ENCODE measurements at regions not wholly inside any gene's neighbourhood (a gene's known extent, or its start where the extent isn't known, plus 50 kb on each side); places are given as distances from the start of the nearest gene placed in this dataset.
A peak's percentile ranks its signal among the peaks of the same experiment; 100 is the strongest.
"Not testable (repeated sequence)": the region's sequence is repeated elsewhere in the genome, so short reads cannot be mapped to it uniquely, and the experiment has no call there.

- Histone ChIP-seq H3K27me3 (no peaks in the 10 kb centered on the region), H3K4me3 (no peak overlapping the region), H3K9me3 (no peaks in the 10 kb centered on the region), H3K27ac (no peak overlapping the region), H3K4me1 (ENCODE audit: insufficient read depth) (no peaks in the 10 kb centered on the region), H3K36me3 (no peaks in the 10 kb centered on the region)
- WGBS, 3 donors = 84 to 88% (median 88%) methylated on average over 9 of the region's 9 CpGs
- TF ChIP-seq CTCF (IDR thresholded peaks at IDR 0.05) (no peak), POLR2A (IDR thresholded peaks at IDR 0.05) (no peak), EP300 (IDR thresholded peaks at IDR 0.05) (no peak)
- DNase-seq = no peak
- intact Hi-C loops (cut with DNase I) = loop anchor here in 2 of 4 donors (5.0 to 10.0 kb wide), 3 partner anchors 237 to 877 kb away; no protein-coding TSS in a partner anchor
Measured at GRCh38 chr18:57887543-57888383, 84.6 kb upstream of the ATP8B1 start.

GRCh38 chr18:57885931-57886330 lies 82.8 kb upstream of the ATP8B1 start:
- H3K27ac ChIP-seq = no peak overlapping the region
- no peak for DNase-seq
- H3K4me3 ChIP-seq = no peak overlapping the region
- TF ChIP-seq EP300 (IDR thresholded peaks at IDR 0.05) (no peak), CTCF (IDR thresholded peaks at IDR 0.05) (no peak), POLR2A (IDR thresholded peaks at IDR 0.05) (no peak)
- H3K36me3 ChIP-seq = no peaks in the 10 kb centered on the region
- 42 to 71% (median 68%) methylated on average over 1 of the region's 1 CpG for WGBS, 3 donors
- H3K4me1 ChIP-seq (ENCODE audit: insufficient read depth) = peaks cover 1% of the 10 kb centered on the region
- H3K9me3 ChIP-seq = no peaks in the 10 kb centered on the region
- intact Hi-C loops (cut with DNase I) = loop anchor here in 2 of 4 donors (5.0 to 10.0 kb wide), 3 partner anchors 239 to 879 kb away; no protein-coding TSS in a partner anchor
- H3K27me3 ChIP-seq = no peaks in the 10 kb centered on the region

GRCh38 chr18:57882465-57882864 lies 79.3 kb upstream of the ATP8B1 start:
- Histone ChIP-seq H3K4me3 (no peak overlapping the region), H3K36me3 (no peaks in the 10 kb centered on the region), H3K4me1 (ENCODE audit: insufficient read depth) (peaks cover 1% of the 10 kb centered on the region), H3K9me3 (no peaks in the 10 kb centered on the region), H3K27me3 (no peaks in the 10 kb centered on the region), H3K27ac (no peak overlapping the region)
- no peak for DNase-seq
- no peak for TF ChIP-seq CTCF (IDR thresholded peaks at IDR 0.05)
- TF ChIP-seq EP300 (IDR thresholded peaks at IDR 0.05) = no peak
- no peak for TF ChIP-seq POLR2A (IDR thresholded peaks at IDR 0.05)
- 47 to 60% (median 51%) methylated on average over 3 of the region's 3 CpGs for WGBS, 3 donors
- intact Hi-C loops (cut with DNase I) = loop anchor here in 2 of 4 donors (2.0 to 10.0 kb wide), 4 partner anchors 242 to 882 kb away; no protein-coding TSS in a partner anchor

- TF ChIP-seq EP300 (IDR thresholded peaks at IDR 0.05) = no peak
- peak; percentile 45 to 62 (median 55) for TF ChIP-seq CTCF (IDR thresholded peaks at IDR 0.05)
- peaks cover 1% of the 10 kb centered on the region for H3K4me1 ChIP-seq (ENCODE audit: insufficient read depth)
- DNase-seq = peak; percentile 15 to 61 (median 55)
- WGBS, 3 donors = 40 to 43% (median 40%) methylated on average over 10 of the region's 10 CpGs
- intact Hi-C loops (cut with DNase I) = loop anchor here in 2 of 4 donors (2.0 to 10.0 kb wide), 4 partner anchors 243 to 883 kb away; no protein-coding TSS in a partner anchor
- no peaks in the 10 kb centered on the region for H3K36me3 ChIP-seq
- H3K27me3 ChIP-seq = no peaks in the 10 kb centered on the region
- H3K9me3 ChIP-seq = no peaks in the 10 kb centered on the region
- H3K27ac ChIP-seq = no peak overlapping the region
- H3K4me3 ChIP-seq = no peak overlapping the region
Measured at GRCh38 chr18:57881818-57882413, 78.8 kb upstream of the ATP8B1 start.

GRCh38 chr18:57879924-57880323 lies 76.8 kb upstream of the ATP8B1 start:
- intact Hi-C loops (cut with DNase I) = loop anchor here in 1 of 4 donors (5.0 to 10.0 kb wide), 3 partner anchors 245 to 885 kb away; no protein-coding TSS in a partner anchor
- not testable (repeated sequence) for H3K9me3 ChIP-seq; H3K4me3 ChIP-seq; H3K27me3 ChIP-seq; H3K27ac ChIP-seq; DNase-seq; H3K4me1 ChIP-seq (ENCODE audit: insufficient read depth); H3K36me3 ChIP-seq
- WGBS, 3 donors = 92 to 95% (median 92%) methylated on average over 4 of the region's 4 CpGs
